Esophagus squamous epithelium (tissue), 5 donors: ENCODE measurements at regions not wholly inside any gene's neighbourhood (a gene's known extent, or its start where the extent isn't known, plus 50 kb on each side); places are given as distances from the start of the nearest gene placed in this dataset.

Experiments used
- DNase-seq: peaks from one replicate; lab custom pipeline; 2025; lab: John Stamatoyannopoulos, UW
- H3K27ac ChIP-seq, 4 donors: fragments of 200-600 bp; sonication (generic); one replicate each; pipeline ENCODE4 v1.5.1; 2016 to 2019; ENCODE audit warnings: mild to moderate bottlenecking in 1 of 4
- H3K27me3 ChIP-seq, 4 donors: fragments of 200-600 bp; sonication (generic); 1 replicate in 3 of 4; 2 replicates in 1 of 4; pipeline versions ENCODE4 v1.5.1 to v1.6.0; 2017 to 2021; ENCODE audit warnings: antibody characterized with exemption in 1 of 4
- H3K36me3 ChIP-seq, 3 donors: fragments of 200-600 bp; sonication (generic); one replicate each; pipeline ENCODE4 v1.5.1; 2016 to 2019
- H3K4me1 ChIP-seq, 3 donors: fragments of 200-600 bp; sonication (generic); one replicate each; pipeline ENCODE4 v1.5.1; 2017 to 2019
- H3K4me3 ChIP-seq, 4 donors: fragments of 200-600 bp; sonication (generic); 1 replicate in 3 of 4; 2 replicates in 1 of 4; pipeline ENCODE4 v1.5.1; 2016 to 2019; ENCODE audit warnings: mild to moderate bottlenecking in 2 of 4, moderate library complexity in 1 of 4
- H3K9me3 ChIP-seq, 3 donors: fragments of 200-600 bp; sonication (generic); one replicate each; pipeline ENCODE4 v1.5.1; 2016 to 2019
- POLR2A ChIP-seq, 4 donors: fragments of 450-650 bp; IDR thresholded peaks; one replicate each; pipeline ENCODE4 v1.6.1; 2017; ENCODE audit warnings: antibody characterized with exemption in 4 of 4, mild to moderate bottlenecking in 4 of 4, moderate library complexity in 3 of 4
- WGBS, 2 donors: methylation state at CpG; one replicate each; pipeline ENCODE4 v1.1.5; 2018; 5-methylcytosine and 5-hydroxymethylcytosine counted together
- intact Hi-C: fragments of 100-400 bp; cut with DNase I; formaldehyde crosslinking; loops from one replicate; pipeline ENCODE4 v1.15.0; 2022
- TF ChIP-seq, protein P1 (sequence below), 6 experiments: fragments of 450-650 bp in 4 of 6; fragments of 200-600 bp in 2 of 6; sonication (generic) in 2 of 6; IDR thresholded peaks; one replicate each; pipeline ENCODE4 v1.5.1; 2016 to 2019; ENCODE audit warnings: antibody characterized with exemption in 6 of 6, mild to moderate bottlenecking in 4 of 6, moderate library complexity in 4 of 6
- donor health status: DM: yes; HTN: yes; CAD: no.

DNA sequence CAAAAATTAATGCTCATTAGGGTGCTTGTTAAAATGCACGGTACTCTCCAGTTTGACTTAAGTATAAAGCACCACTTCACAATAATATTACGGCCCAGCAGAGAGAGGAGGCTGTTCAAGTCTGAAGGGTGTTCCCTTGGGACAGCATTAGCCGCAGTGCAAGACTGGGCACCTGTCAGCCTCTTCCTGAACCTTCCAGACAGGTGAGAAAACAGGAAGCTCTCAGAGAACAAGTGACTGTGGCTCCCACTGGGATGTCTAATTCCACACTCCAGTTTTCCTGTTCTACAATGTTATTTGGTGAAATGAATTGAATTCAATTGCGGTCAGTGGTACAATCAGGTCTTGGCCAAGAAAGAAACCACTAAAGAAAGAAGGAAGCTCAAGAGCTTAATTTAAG lies 414.4 kb downstream of the SMARCA1 start:
- H3K4me3 ChIP-seq = no peak overlapping the region
- no peak for DNase-seq
- TF ChIP-seq POLR2A (IDR thresholded peaks at IDR 0.05) = no peak
- TF ChIP-seq, protein P1, sequence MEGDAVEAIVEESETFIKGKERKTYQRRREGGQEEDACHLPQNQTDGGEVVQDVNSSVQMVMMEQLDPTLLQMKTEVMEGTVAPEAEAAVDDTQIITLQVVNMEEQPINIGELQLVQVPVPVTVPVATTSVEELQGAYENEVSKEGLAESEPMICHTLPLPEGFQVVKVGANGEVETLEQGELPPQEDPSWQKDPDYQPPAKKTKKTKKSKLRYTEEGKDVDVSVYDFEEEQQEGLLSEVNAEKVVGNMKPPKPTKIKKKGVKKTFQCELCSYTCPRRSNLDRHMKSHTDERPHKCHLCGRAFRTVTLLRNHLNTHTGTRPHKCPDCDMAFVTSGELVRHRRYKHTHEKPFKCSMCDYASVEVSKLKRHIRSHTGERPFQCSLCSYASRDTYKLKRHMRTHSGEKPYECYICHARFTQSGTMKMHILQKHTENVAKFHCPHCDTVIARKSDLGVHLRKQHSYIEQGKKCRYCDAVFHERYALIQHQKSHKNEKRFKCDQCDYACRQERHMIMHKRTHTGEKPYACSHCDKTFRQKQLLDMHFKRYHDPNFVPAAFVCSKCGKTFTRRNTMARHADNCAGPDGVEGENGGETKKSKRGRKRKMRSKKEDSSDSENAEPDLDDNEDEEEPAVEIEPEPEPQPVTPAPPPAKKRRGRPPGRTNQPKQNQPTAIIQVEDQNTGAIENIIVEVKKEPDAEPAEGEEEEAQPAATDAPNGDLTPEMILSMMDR (IDR thresholded peaks at IDR 0.05) = no peak
- H3K36me3 ChIP-seq = no peaks in the 10 kb centered on the region
- no peaks in the 10 kb centered on the region for H3K9me3 ChIP-seq
- 39 to 89% methylated on average over 3 to 4 of the region's 4 CpGs for WGBS, 2 donors
- no peaks in the 10 kb centered on the region for H3K27me3 ChIP-seq
- intact Hi-C loops = no loop called here
- H3K27ac ChIP-seq = no peak overlapping the region
- H3K4me1 ChIP-seq = no peaks in the 10 kb centered on the region

DNA sequence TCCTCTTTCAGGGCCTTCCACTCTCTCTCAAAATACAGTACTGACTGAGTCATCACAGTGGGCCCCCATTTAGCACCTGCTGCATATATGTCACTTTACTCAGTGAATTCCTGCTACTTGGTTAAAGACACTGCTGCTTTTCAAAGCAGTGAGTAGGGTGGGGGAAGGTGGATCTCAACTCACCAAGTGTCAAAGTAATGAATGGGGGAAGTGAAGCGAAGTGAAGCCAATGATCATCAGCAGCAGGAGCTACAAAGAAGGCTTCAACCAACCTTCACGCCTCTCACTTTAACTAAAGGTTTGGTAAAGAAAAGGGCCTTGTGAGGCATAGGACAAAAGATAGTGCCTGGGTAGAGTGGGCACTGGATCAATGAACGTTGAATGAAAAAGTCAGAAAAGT lies 424.1 kb downstream of the SMARCA1 start:
- Histone ChIP-seq H3K27me3 (no peaks in the 10 kb centered on the region), H3K27ac (no peak overlapping the region), H3K9me3 (no peaks in the 10 kb centered on the region), H3K36me3 (no peaks in the 10 kb centered on the region), H3K4me3 (no peak overlapping the region), H3K4me1 (no peaks in the 10 kb centered on the region)
- no peak for DNase-seq
- 45 to 75% methylated on average over 3 of the region's 3 CpGs for WGBS, 2 donors
- TF ChIP-seq, protein P1 (IDR thresholded peaks at IDR 0.05) = no peak
- TF ChIP-seq POLR2A (IDR thresholded peaks at IDR 0.05) = no peak
- intact Hi-C loops = no loop called here

DNA sequence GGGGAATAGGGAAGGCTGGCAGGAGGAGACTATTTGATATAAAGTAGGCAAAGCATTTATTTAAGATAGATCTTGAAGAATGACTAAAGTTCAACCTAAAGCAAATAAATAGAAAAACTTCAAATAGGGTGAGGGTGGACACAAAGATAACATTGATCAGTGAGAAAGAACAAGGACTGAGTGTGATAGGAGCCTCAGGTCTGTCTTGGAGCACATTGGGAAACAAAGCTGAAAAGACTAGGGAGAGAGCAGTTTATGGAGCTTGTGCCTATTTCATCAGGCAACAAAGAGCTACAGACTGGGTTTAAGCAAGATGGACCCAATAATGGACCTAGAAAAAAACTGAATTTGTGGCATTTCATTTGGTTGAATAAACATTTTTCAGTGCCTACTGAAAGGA lies 425.6 kb downstream of the SMARCA1 start:
- no peak for TF ChIP-seq POLR2A (IDR thresholded peaks at IDR 0.05)
- TF ChIP-seq, protein P1 (IDR thresholded peaks at IDR 0.05) = no peak
- Histone ChIP-seq H3K4me1 (no peaks in the 10 kb centered on the region), H3K36me3 (no peaks in the 10 kb centered on the region), H3K4me3 (no peak overlapping the region), H3K9me3 (no peaks in the 10 kb centered on the region), H3K27ac (no peak overlapping the region), H3K27me3 (no peaks in the 10 kb centered on the region)
- intact Hi-C loops = no loop called here
- no peak for DNase-seq

DNA sequence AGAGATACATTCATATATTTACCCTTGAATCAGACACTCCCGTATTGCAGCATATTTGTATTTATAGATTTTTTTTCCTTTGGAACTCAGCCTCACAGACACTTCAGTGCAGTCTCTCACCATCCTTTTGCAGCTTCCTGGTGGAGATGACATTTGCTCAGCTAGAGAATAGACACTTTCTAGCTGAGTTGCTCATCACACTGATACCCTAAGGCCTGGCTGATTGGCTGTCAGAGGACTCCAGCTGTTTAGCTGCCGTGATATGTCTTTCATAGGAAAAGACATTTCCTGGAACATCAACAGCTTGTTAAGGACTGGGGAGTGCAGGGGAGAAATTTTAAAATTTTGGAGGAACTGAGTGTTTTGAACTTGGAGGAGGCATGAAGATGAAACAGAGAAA lies 429.6 kb downstream of the SMARCA1 start:
- TF ChIP-seq, protein P1 (IDR thresholded peaks at IDR 0.05) = no peak
- no peak for TF ChIP-seq POLR2A (IDR thresholded peaks at IDR 0.05)
- Histone ChIP-seq H3K4me1 (no peaks in the 10 kb centered on the region), H3K27ac (no peak overlapping the region), H3K27me3 (no peaks in the 10 kb centered on the region), H3K9me3 (no peaks in the 10 kb centered on the region), H3K4me3 (no peak overlapping the region), H3K36me3 (no peaks in the 10 kb centered on the region)
- no peak for DNase-seq
- intact Hi-C loops = no loop called here
- 60 to 75% methylated on average over 1 to 2 of the region's 2 CpGs for WGBS, 2 donors

DNA sequence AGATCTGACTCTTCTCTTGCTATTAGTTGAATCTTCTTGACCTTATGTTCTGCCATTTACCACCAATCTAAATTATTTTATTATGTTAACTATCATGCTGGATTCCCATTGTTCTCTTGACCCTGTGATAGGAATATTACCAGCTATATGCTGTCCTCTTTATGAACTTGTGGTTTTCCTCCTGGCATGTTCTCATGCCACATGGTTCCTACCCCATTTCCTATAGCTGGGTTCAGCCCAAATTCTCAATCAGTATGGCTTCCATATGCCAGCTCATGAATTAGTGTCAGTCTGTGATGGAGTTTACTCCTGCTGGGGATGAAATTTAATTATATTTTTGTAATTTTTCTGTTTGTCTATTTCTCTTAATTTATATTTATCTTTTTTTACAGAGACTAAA lies 430.5 kb downstream of the SMARCA1 start:
- H3K27ac ChIP-seq = no peak overlapping the region
- H3K27me3 ChIP-seq = no peaks in the 10 kb centered on the region
- no peaks in the 10 kb centered on the region for H3K9me3 ChIP-seq
- H3K4me1 ChIP-seq = no peaks in the 10 kb centered on the region
- H3K36me3 ChIP-seq = no peaks in the 10 kb centered on the region
- DNase-seq = no peak
- intact Hi-C loops = no loop called here
- H3K4me3 ChIP-seq = no peak overlapping the region
- TF ChIP-seq POLR2A (IDR thresholded peaks at IDR 0.05) = no peak
- TF ChIP-seq, protein P1 (IDR thresholded peaks at IDR 0.05) = no peak
